Progenitor cell of endocrine pancreas (in vitro differentiated cells): ENCODE measurements at regions not wholly inside any gene's neighbourhood (a gene's known extent, or its start where the extent isn't known, plus 50 kb on each side); places are given as distances from the start of the nearest gene placed in this dataset.

ENCODE experiments used
- DNase-seq: peaks from one replicate; pipeline ENCODE4 v3.0.0; 2021; ENCODE audit warnings: low spot score; ENCODE audit not compliant: unreplicated experiment
- H3K27ac Mint-ChIP-seq: 2 replicates; pipeline ENCODE4 v1.8.0; 2021; ENCODE audit warnings: mild to moderate bottlenecking, moderate library complexity, mixed read lengths
- H3K27me3 Mint-ChIP-seq: 2 replicates; pipeline ENCODE4 v1.8.0; 2021; ENCODE audit warnings: mixed read lengths
- H3K36me3 Mint-ChIP-seq: 2 replicates; pipeline ENCODE4 v1.8.0; 2022; ENCODE audit warnings: mixed read lengths; ENCODE audit not compliant: insufficient read depth
- H3K4me1 Mint-ChIP-seq: 2 replicates; pipeline ENCODE4 v1.8.0; 2021; ENCODE audit warnings: low read depth, mixed read lengths
- H3K4me3 Mint-ChIP-seq: 2 replicates; pipeline ENCODE4 v1.8.0; 2021; ENCODE audit warnings: low read depth, mild to moderate bottlenecking, moderate library complexity, mixed read lengths
- H3K9me3 Mint-ChIP-seq: 2 replicates; pipeline ENCODE4 v1.8.0; 2021; ENCODE audit warnings: low read depth, mixed read lengths
- TF ChIP-seq, protein P1 (sequence below): fragments of 200-600 bp; sonication (generic); IDR thresholded peaks from one replicate; pipeline ENCODE4 v1.5.0; 2021; ENCODE audit warnings: antibody characterized with exemption, mild to moderate bottlenecking; ENCODE audit not compliant: unreplicated experiment

DNA sequence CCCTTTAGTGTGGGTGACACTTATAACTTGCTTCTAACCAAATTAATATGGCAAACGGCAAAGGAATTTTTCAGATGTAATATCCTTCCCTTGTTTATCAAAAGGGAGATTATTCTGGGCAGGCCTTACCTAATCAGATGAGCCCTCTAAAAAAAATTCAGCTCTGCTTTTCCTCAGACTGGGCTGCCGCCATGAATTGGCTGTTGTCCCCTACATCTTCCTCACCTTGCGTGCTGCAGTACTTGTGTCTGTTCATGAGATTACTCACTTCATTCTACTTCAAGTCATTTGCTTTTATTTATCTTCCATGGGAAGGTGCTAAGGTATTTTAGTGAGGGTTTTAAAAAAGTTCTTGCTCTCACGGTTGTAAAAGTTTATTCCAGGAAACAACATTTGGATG lies 705.5 kb downstream of the KCNT2 start:
- TF ChIP-seq, protein P1, sequence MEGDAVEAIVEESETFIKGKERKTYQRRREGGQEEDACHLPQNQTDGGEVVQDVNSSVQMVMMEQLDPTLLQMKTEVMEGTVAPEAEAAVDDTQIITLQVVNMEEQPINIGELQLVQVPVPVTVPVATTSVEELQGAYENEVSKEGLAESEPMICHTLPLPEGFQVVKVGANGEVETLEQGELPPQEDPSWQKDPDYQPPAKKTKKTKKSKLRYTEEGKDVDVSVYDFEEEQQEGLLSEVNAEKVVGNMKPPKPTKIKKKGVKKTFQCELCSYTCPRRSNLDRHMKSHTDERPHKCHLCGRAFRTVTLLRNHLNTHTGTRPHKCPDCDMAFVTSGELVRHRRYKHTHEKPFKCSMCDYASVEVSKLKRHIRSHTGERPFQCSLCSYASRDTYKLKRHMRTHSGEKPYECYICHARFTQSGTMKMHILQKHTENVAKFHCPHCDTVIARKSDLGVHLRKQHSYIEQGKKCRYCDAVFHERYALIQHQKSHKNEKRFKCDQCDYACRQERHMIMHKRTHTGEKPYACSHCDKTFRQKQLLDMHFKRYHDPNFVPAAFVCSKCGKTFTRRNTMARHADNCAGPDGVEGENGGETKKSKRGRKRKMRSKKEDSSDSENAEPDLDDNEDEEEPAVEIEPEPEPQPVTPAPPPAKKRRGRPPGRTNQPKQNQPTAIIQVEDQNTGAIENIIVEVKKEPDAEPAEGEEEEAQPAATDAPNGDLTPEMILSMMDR: no peak
- DNase-seq: no peak
- Mint-ChIP-seq H3K9me3 (no peaks in the 10 kb centered on the region), H3K36me3 (no peaks in the 10 kb centered on the region), H3K27ac (no peak overlapping the region), H3K4me3 (no peak overlapping the region), H3K27me3 (no peaks in the 10 kb centered on the region), H3K4me1 (no peaks in the 10 kb centered on the region)

DNA sequence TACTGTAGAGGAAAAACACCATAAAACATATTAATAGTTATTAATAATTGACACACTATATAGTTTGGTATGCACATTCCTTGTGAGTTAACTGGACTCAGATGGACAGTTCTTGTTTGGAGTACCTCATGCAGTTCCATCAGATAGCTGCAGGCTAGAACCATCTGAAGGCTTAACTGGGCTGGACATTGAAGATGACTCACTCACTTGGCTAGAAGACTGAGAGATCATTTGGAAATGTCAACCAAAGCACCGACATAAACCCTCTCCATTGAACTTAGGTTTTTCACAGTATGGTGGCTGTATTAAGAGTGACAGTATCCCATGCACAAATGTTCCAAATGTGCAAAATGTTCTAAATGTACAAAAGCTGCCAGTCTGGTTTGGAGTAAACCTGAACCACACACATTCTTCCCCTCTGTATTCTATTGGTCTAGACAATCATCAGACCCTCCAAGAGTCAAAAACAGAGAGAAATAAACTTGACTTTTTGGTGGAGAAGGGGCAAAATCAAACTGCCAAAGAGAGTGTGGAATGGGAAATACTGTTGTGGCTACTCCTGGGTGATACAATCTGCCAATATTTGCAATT lies 708.4 kb downstream of the KCNT2 start:
- Mint-ChIP-seq H3K27me3 (no peaks in the 10 kb centered on the region), H3K36me3 (no peaks in the 10 kb centered on the region), H3K27ac (no peak overlapping the region), H3K9me3 (no peaks in the 10 kb centered on the region), H3K4me3 (no peak overlapping the region), H3K4me1 (no peaks in the 10 kb centered on the region)
- DNase-seq: no peak
- TF ChIP-seq, protein P1: no peak

DNA sequence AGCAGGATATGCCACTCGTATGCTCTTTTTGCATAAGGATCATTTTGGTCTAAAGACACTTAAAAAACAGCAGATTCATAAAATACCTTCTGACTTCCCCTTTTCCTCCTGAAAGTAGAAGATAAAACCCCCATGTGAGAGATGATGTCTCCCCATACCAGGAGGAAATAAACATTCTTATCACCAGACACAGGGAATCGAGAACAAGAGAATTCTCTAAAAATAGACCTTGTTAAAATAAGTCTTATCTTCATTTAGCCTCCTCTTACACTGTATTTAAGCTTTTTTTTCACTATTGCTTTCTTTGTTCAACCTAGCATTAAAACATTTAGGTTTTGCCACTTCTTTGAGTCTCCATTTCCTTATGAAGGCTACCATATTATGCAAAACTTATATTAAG lies 709.3 kb downstream of the KCNT2 start:
- no peaks in the 10 kb centered on the region for H3K4me1 Mint-ChIP-seq
- no peak overlapping the region for H3K27ac Mint-ChIP-seq
- no peaks in the 10 kb centered on the region for H3K9me3 Mint-ChIP-seq
- H3K4me3 Mint-ChIP-seq: no peak overlapping the region
- DNase-seq: no peak
- TF ChIP-seq, protein P1: no peak
- no peaks in the 10 kb centered on the region for H3K27me3 Mint-ChIP-seq
- no peaks in the 10 kb centered on the region for H3K36me3 Mint-ChIP-seq

DNA sequence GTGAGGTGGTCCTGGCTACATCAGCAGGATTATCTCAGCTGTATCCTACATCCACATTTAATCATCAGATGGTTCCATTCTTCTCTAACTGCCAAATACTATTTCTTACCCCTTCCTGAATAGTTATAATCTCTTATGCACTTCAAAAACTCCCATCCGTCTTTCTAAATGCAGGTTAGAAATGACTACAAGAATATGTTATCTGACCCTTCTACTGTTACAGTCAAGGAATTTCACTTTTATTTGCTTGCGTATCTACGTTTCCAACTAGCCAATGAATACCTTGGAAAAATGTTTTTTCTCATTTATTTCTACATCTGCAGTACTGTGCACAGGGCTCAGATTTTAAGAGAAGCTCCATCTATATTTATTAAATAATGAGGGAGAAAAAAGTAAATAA lies 709.9 kb downstream of the KCNT2 start:
- DNase-seq: no peak
- no peaks in the 10 kb centered on the region for H3K27me3 Mint-ChIP-seq
- H3K4me1 Mint-ChIP-seq: no peaks in the 10 kb centered on the region
- TF ChIP-seq, protein P1: no peak
- no peaks in the 10 kb centered on the region for H3K36me3 Mint-ChIP-seq
- H3K4me3 Mint-ChIP-seq: no peak overlapping the region
- H3K9me3 Mint-ChIP-seq: no peaks in the 10 kb centered on the region
- H3K27ac Mint-ChIP-seq: no peak overlapping the region

DNA sequence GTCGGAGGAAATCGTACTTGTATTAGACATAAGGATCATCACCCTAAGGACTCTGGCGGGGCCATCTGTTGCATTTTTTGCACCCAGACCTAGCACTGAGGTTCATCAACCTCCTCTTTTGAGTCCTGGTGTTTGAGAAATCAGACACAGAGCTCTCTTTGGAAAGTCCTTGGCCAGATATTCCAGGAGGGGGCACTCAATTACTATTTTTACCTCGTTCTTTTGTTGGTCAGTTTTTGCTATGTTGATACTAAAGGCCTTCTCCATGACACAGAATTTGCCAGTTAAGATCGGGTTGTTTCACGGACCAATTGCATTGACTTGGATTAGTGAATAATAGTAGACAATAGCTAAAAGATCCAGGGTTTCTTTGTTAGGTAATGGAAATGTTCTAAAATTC lies 711.2 kb downstream of the KCNT2 start:
- no peak overlapping the region for H3K27ac Mint-ChIP-seq
- TF ChIP-seq, protein P1: no peak
- no peaks in the 10 kb centered on the region for H3K36me3 Mint-ChIP-seq
- H3K27me3 Mint-ChIP-seq: no peaks in the 10 kb centered on the region
- no peaks in the 10 kb centered on the region for H3K9me3 Mint-ChIP-seq
- H3K4me1 Mint-ChIP-seq: no peaks in the 10 kb centered on the region
- no peak for DNase-seq
- no peak overlapping the region for H3K4me3 Mint-ChIP-seq
